ENCODE measurements at regions not wholly inside any gene's neighbourhood (a gene's known extent, or its start where the extent isn't known, plus 50 kb on each side); places are given as distances from the start of the nearest gene placed in this dataset.
"Not testable (repeated sequence)": the region's sequence is repeated elsewhere in the genome, so short reads cannot be mapped to it uniquely, and the experiment has no call there.

DNA sequence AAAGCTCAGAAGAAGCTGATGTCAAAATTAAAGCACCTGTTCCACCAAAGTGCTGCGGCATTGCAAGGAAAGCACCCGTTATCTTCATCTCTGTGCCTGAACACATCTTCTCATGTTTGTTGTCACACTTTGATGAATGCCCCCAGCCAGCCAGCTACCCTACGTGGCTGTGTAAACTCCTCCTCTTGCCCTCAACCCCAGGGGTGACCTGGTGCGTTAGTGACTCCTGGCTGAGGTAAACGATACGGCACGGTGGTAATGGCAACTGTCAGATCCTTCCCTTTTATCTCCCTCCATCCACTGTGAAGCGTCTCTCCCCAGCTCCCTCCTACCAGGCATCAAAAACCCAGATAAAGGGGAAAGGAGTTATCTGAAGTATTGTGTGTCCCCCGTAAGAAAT, 90.6 kb upstream of the WWC2 start:
- H3K27ac Mint-ChIP-seq (ENCODE audit: unreplicated experiment), result no peak overlapping the region
- no TSS peak for BruUV-seq (replicated peaks)
- H3K4me3 Mint-ChIP-seq (ENCODE audit: low read depth, unreplicated experiment), result no peak overlapping the region
- H3K4me1 Mint-ChIP-seq (ENCODE audit: low read depth, unreplicated experiment), result no peaks in the 10 kb centered on the region
- peaks cover 3% of the 10 kb centered on the region for H3K9me3 Mint-ChIP-seq (ENCODE audit: low read depth, unreplicated experiment)
- DNase-seq, result no peak
- no peaks in the 10 kb centered on the region for H3K36me3 Mint-ChIP-seq (ENCODE audit: insufficient read depth, unreplicated experiment)
- CTCF ChIA-PET, result no interaction called here
- peaks cover 70% of the 10 kb centered on the region for H3K27me3 Mint-ChIP-seq (ENCODE audit: unreplicated experiment)
- intact Hi-C loops (cut with micrococcal nuclease; ENCODE audit: unreplicated experiment), result no loop called here
- TF ChIP-seq, protein P1, sequence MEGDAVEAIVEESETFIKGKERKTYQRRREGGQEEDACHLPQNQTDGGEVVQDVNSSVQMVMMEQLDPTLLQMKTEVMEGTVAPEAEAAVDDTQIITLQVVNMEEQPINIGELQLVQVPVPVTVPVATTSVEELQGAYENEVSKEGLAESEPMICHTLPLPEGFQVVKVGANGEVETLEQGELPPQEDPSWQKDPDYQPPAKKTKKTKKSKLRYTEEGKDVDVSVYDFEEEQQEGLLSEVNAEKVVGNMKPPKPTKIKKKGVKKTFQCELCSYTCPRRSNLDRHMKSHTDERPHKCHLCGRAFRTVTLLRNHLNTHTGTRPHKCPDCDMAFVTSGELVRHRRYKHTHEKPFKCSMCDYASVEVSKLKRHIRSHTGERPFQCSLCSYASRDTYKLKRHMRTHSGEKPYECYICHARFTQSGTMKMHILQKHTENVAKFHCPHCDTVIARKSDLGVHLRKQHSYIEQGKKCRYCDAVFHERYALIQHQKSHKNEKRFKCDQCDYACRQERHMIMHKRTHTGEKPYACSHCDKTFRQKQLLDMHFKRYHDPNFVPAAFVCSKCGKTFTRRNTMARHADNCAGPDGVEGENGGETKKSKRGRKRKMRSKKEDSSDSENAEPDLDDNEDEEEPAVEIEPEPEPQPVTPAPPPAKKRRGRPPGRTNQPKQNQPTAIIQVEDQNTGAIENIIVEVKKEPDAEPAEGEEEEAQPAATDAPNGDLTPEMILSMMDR (IDR thresholded peaks at IDR 0.05; ENCODE audit: unreplicated experiment), result no peak

DNA sequence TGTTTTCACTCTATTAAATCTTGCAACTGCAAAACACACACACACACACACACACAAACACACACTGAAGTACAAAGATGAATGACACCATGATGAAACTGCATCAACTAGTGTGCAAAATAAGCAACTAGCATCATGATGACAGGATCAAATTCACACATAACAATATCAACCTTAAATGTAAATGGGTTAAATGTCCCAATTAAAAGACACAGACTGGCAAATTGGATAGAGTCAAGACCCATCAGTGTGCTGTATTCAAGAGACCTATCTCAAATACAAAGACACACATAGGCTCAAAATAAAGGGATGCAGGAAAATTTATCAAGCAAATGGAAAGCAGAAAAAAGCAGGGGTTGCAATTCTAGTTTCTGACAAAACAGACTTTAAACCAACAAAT, 87.2 kb upstream of the DCTD start:
- H3K9me3 Mint-ChIP-seq (ENCODE audit: low read depth, unreplicated experiment); intact Hi-C loops (cut with micrococcal nuclease; ENCODE audit: unreplicated experiment); H3K4me3 Mint-ChIP-seq (ENCODE audit: low read depth, unreplicated experiment); DNase-seq; H3K27ac Mint-ChIP-seq (ENCODE audit: unreplicated experiment); BruUV-seq (replicated peaks); CTCF ChIA-PET; H3K4me1 Mint-ChIP-seq (ENCODE audit: low read depth, unreplicated experiment); H3K36me3 Mint-ChIP-seq (ENCODE audit: insufficient read depth, unreplicated experiment): not testable (repeated sequence)
- peaks cover 40% of the 10 kb centered on the region for H3K27me3 Mint-ChIP-seq (ENCODE audit: unreplicated experiment)

DNA sequence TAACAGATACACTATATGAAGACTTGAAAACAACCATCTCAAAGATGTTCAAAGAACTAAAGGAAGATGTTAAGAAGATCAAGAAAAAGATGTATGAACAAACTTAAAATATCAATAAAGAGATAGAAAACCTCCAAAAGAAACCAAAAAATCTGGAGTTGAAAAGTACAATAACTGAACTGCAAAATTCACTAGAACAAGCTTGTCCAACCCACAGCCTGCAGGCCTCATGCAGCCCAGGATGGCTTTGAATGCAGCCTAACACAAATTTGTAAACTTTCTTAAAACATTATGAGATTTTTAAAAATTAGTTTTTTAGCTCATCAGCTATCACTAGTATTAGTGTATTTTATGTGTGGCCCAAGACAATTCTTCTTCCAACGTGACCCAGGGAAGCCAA, 77.0 kb upstream of the DCTD start:
- TF ChIP-seq, protein P1 (IDR thresholded peaks at IDR 0.05; ENCODE audit: unreplicated experiment), result no peak
- Mint-ChIP-seq H3K27ac (ENCODE audit: unreplicated experiment) (no peak overlapping the region), H3K36me3 (ENCODE audit: insufficient read depth, unreplicated experiment) (no peaks in the 10 kb centered on the region), H3K9me3 (ENCODE audit: low read depth, unreplicated experiment) (no peaks in the 10 kb centered on the region), H3K4me3 (ENCODE audit: low read depth, unreplicated experiment) (no peak overlapping the region), H3K4me1 (ENCODE audit: low read depth, unreplicated experiment) (no peaks in the 10 kb centered on the region), H3K27me3 (ENCODE audit: unreplicated experiment) (peaks cover 16% of the 10 kb centered on the region)
- CTCF ChIA-PET, result no interaction called here
- DNase-seq, result no peak
- BruUV-seq (replicated peaks), result no TSS peak
- intact Hi-C loops (cut with micrococcal nuclease; ENCODE audit: unreplicated experiment), result no loop called here

DNA sequence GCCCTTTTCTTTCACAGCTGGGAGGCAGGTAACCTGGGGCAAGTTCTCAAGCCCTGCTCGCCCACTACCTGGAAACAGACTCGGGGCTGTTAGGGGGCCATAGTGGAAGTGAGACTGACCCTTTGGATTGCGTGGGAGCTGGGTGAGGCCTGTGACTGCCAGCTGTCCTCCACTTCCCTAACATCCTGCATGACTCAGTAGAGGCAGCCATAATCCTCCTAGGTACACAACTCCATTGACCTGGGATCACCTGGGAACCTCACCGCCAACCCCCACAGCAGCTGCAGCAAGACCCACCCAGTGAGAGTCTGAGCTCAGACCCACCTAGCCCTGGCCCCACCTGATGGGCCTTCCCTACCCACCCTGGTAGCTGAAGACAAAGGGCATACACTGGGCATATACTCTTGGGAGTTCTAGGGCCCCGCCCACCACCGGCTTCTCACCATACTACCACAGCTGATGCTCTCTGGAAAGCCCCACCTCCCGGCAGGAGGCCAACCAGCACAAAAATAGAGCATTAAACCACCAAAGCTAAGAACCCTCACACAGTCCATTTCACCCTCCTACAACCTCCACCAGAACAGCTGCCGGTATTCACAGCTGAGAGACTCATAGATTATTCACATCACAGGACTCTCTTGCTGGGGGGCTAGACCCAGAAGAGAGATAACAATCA, 61.1 kb upstream of the DCTD start:
- Mint-ChIP-seq H3K4me3 (ENCODE audit: low read depth, unreplicated experiment) (no peak overlapping the region), H3K4me1 (ENCODE audit: low read depth, unreplicated experiment) (peaks cover 11% of the 10 kb centered on the region), H3K36me3 (ENCODE audit: insufficient read depth, unreplicated experiment) (peaks cover 6% of the 10 kb centered on the region), H3K9me3 (ENCODE audit: low read depth, unreplicated experiment) (no peaks in the 10 kb centered on the region), H3K27me3 (ENCODE audit: unreplicated experiment) (no peaks in the 10 kb centered on the region), H3K27ac (ENCODE audit: unreplicated experiment) (no peak overlapping the region)
- TF ChIP-seq, protein P1 (IDR thresholded peaks at IDR 0.05; ENCODE audit: unreplicated experiment), result no peak
- CTCF ChIA-PET, result no interaction called here
- intact Hi-C loops (cut with micrococcal nuclease; ENCODE audit: unreplicated experiment), result no loop called here
- DNase-seq, result no peak
- BruUV-seq (replicated peaks), result no TSS peak

DNA sequence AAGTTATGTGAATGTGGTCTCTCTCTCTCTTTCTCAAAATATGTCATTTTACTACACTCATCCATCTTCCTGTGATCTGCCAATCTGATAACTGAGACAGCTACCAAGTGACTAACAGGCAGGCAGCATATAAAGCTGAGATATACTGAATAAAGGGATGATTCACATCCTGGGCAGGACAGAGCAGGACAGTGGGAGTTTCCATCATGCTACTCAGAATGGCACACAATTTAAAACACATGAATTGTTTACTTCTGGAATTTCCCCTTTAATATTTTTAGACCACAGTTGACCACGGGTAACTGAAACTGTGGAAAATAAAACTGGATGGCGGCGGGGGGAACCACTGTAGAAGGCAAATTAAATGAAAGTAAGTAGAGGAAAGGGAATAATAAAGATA, 58.6 kb upstream of the DCTD start:
- CTCF ChIA-PET, result no interaction called here
- intact Hi-C loops (cut with micrococcal nuclease; ENCODE audit: unreplicated experiment), result no loop called here
- peaks cover 11% of the 10 kb centered on the region for H3K4me1 Mint-ChIP-seq (ENCODE audit: low read depth, unreplicated experiment)

More for the DNA sequence above, 58.6 kb upstream of the DCTD start:
- Mint-ChIP-seq H3K27me3 (ENCODE audit: unreplicated experiment) (no peaks in the 10 kb centered on the region), H3K9me3 (ENCODE audit: low read depth, unreplicated experiment) (no peaks in the 10 kb centered on the region), H3K4me3 (ENCODE audit: low read depth, unreplicated experiment) (no peak overlapping the region), H3K27ac (ENCODE audit: unreplicated experiment) (peak overlapping the region; percentile 41), H3K36me3 (ENCODE audit: insufficient read depth, unreplicated experiment) (peaks cover 6% of the 10 kb centered on the region)
- DNase-seq, result no peak
- BruUV-seq (replicated peaks), result no TSS peak
- TF ChIP-seq, protein P1 (IDR thresholded peaks at IDR 0.05; ENCODE audit: unreplicated experiment), result no peak
